ENCODE measurements at regions not wholly inside any gene's neighbourhood (a gene's known extent, or its start where the extent isn't known, plus 50 kb on each side); places are given as distances from the start of the nearest gene placed in this dataset.

DNA sequence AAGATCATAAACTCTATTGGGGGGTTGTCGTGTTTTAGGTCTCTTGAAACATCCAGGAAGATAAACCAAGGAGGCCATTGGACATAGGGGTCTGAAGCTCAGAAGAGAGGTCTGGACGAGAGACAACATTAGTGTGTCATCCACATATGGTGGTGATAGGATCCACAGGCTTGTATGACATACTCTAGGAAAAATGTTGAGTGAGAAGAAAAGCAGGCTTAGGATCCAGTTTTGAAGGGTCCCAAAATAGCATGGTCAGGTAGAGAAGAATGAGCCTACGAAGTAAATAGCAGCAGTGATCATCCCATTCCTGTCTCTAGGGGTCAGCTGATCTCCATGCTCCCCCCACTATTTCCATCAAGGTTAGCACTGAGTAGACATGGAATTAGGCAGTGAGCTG, 166.8 kb downstream of the ANKRD30B start:
- ChIA-PET CTCF (ENCODE audit: low intra/inter-chr PET ratio, low total read pairs) (no interaction called here), POLR2A (no interaction called here)
- intact Hi-C loops (cut with micrococcal nuclease; ENCODE audit: unreplicated experiment) (no loop called here), in situ Hi-C loops (cut with HindIII; ENCODE audit: extremely low pct_ligation_motif_present, low pct_unique_long_range_greater_than_20kb) (no loop called here)
- no peaks in the 10 kb centered on the region for H3K27me3 ChIP-seq (ENCODE audit: control insufficient read depth in 1 of 2, insufficient read depth in 2 of 2, low read length in 2 of 2)
- no peaks in the 10 kb centered on the region for H3K79me2 ChIP-seq (ENCODE audit: insufficient read depth, low read length)
- H3K9ac ChIP-seq (ENCODE audit: insufficient read depth, low read depth, low read length): no peak overlapping the region
- WGBS (ENCODE audit: low lambda C conversion rate): 9% methylated on average over 3 of the region's 3 CpGs
- H3K4me2 ChIP-seq (ENCODE audit: low read depth, low read length): no peak overlapping the region
- no peak overlapping the region for H3K4me3 ChIP-seq (replicated peaks in 1 of 3; ENCODE audit: insufficient read depth in 1 of 3, low read depth in 2 of 3, low read length in 3 of 3)
- ATAC-seq: no peak
- no peak for DNase-seq (ENCODE audit: low spot score)
- no peak overlapping the region for H3K27ac ChIP-seq (ENCODE audit: extremely low read length, insufficient read depth, low read length)
- no peak for FAIRE-seq
- H2AFZ ChIP-seq (ENCODE audit: low read length): no peak overlapping the region
- H3K36me3 ChIP-seq (replicated peaks in 1 of 2; ENCODE audit: control insufficient read depth in 1 of 2, insufficient read depth in 2 of 2, low read length in 2 of 2): no peaks in the 10 kb centered on the region
- TF ChIP-seq KDM3A (CRISPR knock-in tag; IDR thresholded peaks at IDR 0.05; ENCODE audit: low read depth): no peak
- no peak for TF ChIP-seq NR2F2 (IDR thresholded peaks at IDR 0.05; ENCODE audit: borderline replicate concordance, low read depth)
- TF ChIP-seq ZNF674 (CRISPR knock-in tag; IDR thresholded peaks at IDR 0.05; ENCODE audit: low read depth): no peak
- no peak for TF ChIP-seq SIX1 (CRISPR knock-in tag; IDR thresholded peaks at IDR 0.05; ENCODE audit: borderline replicate concordance)
- TF ChIP-seq ZNF329 (CRISPR knock-in tag; IDR thresholded peaks at IDR 0.05; ENCODE audit: low read depth): no peak
- no peak for TF ChIP-seq HNRNPL (IDR thresholded peaks at IDR 0.05; ENCODE audit: low read depth, low read length)
- TF ChIP-seq GABPB1 (CRISPR knock-in tag; IDR thresholded peaks at IDR 0.05): no peak
- no peaks in the 10 kb centered on the region for H4K20me1 ChIP-seq (ENCODE audit: insufficient read depth, low read length)
- BruUV-seq (replicated peaks): no TSS peak
- no peaks in the 10 kb centered on the region for H3K9me3 ChIP-seq (ENCODE audit: low read length)
- H3K4me1 ChIP-seq (ENCODE audit: insufficient read depth, low read length): peaks cover 11% of the 10 kb centered on the region

DNA sequence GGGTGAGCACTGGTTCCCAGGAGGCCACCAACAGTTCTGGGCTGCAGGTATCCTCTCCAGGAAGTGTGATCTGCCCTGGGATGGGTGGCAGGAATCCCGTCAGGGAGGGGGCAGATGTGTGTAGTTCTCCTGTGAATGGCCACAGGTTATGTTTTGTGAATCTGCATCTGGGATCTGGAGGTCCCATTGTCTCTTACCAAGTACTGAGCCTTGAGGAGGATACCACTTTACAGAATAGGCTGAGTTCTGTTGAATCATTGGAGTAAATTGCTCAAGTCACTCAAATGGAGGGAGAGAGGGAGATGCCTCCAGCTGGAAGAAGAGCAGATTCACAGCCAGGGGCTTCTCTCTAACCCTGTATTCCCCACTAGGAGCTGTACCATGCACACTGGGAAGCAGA, 168.2 kb downstream of the ANKRD30B start:
- Histone ChIP-seq H3K4me2 (ENCODE audit: low read depth, low read length) (no peak overlapping the region), H3K27me3 (ENCODE audit: control insufficient read depth in 1 of 2, insufficient read depth in 2 of 2, low read length in 2 of 2) (no peaks in the 10 kb centered on the region), H3K9me3 (ENCODE audit: low read length) (no peaks in the 10 kb centered on the region), H3K36me3 (replicated peaks in 1 of 2; ENCODE audit: control insufficient read depth in 1 of 2, insufficient read depth in 2 of 2, low read length in 2 of 2) (no peaks in the 10 kb centered on the region), H3K9ac (ENCODE audit: insufficient read depth, low read depth, low read length) (no peak overlapping the region), H3K79me2 (ENCODE audit: insufficient read depth, low read length) (no peaks in the 10 kb centered on the region), H3K4me3 (replicated peaks in 1 of 3; ENCODE audit: insufficient read depth in 1 of 3, low read depth in 2 of 3, low read length in 3 of 3) (no peak overlapping the region), H2AFZ (ENCODE audit: low read length) (no peak overlapping the region), H4K20me1 (ENCODE audit: insufficient read depth, low read length) (no peaks in the 10 kb centered on the region), H3K4me1 (ENCODE audit: insufficient read depth, low read length) (peaks cover 19% of the 10 kb centered on the region), H3K27ac (ENCODE audit: extremely low read length, insufficient read depth, low read length) (no peak overlapping the region)
- BruUV-seq (replicated peaks): no TSS peak
- no CpG with 5 or more reads among the region's 1 CpG for WGBS (ENCODE audit: low lambda C conversion rate)
- no peak for ATAC-seq
- intact Hi-C loops (cut with micrococcal nuclease; ENCODE audit: unreplicated experiment) (no loop called here), in situ Hi-C loops (cut with HindIII; ENCODE audit: extremely low pct_ligation_motif_present, low pct_unique_long_range_greater_than_20kb) (no loop called here)
- FAIRE-seq: no peak
- DNase-seq (ENCODE audit: low spot score): no peak
- POLR2A ChIA-PET: no interaction called here
- CTCF ChIA-PET (ENCODE audit: low intra/inter-chr PET ratio, low total read pairs): no interaction called here
- TF ChIP-seq HOXA7 (CRISPR knock-in tag; IDR thresholded peaks at IDR 0.05) (no peak), ISL2 (CRISPR knock-in tag; IDR thresholded peaks at IDR 0.05) (no peak), NR2C2 (CRISPR knock-in tag; IDR thresholded peaks at IDR 0.05; ENCODE audit: borderline replicate concordance) (no peak), RELA (CRISPR knock-in tag; IDR thresholded peaks at IDR 0.05) (no peak), U2AF1 (optimal IDR thresholded peaks at IDR 0.05; ENCODE audit: low read depth, low read length) (no peak), TARDBP (CRISPR knock-in tag; IDR thresholded peaks at IDR 0.05) (no peak), SSRP1 (CRISPR knock-in tag; IDR thresholded peaks at IDR 0.05) (no peak), ZC3H13 (CRISPR knock-in tag; IDR thresholded peaks at IDR 0.05) (no peak)
- TF ChIP-seq, protein P1, sequence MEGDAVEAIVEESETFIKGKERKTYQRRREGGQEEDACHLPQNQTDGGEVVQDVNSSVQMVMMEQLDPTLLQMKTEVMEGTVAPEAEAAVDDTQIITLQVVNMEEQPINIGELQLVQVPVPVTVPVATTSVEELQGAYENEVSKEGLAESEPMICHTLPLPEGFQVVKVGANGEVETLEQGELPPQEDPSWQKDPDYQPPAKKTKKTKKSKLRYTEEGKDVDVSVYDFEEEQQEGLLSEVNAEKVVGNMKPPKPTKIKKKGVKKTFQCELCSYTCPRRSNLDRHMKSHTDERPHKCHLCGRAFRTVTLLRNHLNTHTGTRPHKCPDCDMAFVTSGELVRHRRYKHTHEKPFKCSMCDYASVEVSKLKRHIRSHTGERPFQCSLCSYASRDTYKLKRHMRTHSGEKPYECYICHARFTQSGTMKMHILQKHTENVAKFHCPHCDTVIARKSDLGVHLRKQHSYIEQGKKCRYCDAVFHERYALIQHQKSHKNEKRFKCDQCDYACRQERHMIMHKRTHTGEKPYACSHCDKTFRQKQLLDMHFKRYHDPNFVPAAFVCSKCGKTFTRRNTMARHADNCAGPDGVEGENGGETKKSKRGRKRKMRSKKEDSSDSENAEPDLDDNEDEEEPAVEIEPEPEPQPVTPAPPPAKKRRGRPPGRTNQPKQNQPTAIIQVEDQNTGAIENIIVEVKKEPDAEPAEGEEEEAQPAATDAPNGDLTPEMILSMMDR (CRISPR knock-in tag; IDR thresholded peaks at IDR 0.05): no peak
- TF ChIP-seq, protein P2, sequence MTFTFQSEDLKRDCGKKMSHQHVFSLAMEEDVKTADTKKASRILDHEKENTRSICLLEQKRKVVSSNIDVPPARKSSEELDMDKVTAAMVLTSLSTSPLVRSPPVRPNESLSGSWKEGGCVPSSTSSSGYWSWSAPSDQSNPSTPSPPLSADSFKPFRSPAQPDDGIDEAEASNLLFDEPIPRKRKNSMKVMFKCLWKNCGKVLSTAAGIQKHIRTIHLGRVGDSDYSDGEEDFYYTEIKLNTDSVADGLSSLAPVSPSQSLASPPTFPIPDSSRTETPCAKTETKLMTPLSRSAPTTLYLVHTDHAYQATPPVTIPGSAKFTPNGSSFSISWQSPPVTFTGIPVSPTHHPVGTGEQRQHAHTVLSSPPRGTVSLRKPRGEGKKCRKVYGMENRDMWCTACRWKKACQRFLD (CRISPR knock-in tag; IDR thresholded peaks at IDR 0.05; ENCODE audit: borderline replicate concordance): no peak
- TF ChIP-seq, protein P3, sequence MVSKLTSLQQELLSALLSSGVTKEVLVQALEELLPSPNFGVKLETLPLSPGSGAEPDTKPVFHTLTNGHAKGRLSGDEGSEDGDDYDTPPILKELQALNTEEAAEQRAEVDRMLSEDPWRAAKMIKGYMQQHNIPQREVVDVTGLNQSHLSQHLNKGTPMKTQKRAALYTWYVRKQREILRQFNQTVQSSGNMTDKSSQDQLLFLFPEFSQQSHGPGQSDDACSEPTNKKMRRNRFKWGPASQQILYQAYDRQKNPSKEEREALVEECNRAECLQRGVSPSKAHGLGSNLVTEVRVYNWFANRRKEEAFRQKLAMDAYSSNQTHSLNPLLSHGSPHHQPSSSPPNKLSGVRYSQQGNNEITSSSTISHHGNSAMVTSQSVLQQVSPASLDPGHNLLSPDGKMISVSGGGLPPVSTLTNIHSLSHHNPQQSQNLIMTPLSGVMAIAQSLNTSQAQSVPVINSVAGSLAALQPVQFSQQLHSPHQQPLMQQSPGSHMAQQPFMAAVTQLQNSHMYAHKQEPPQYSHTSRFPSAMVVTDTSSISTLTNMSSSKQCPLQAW (CRISPR knock-in tag; IDR thresholded peaks at IDR 0.05): no peak
